Cardiac fibroblast (primary cell): ENCODE measurements at regions not wholly inside any gene's neighbourhood (a gene's known extent, or its start where the extent isn't known, plus 50 kb on each side); places are given as distances from the start of the nearest gene placed in this dataset.

Experiments
- DNase-seq, 2 donors: peaks; one replicate each; pipeline versions ENCODE4 v3.0.0 to v3.0.0-alpha.2; 2010; ENCODE audit warnings: low read depth in 2 of 2
- H3K4me3 ChIP-seq, 2 donors: replicated peaks in 1 of 2; 1 replicate in 1 of 2; 2 replicates in 1 of 2; pipeline ENCODE4 v1.5.1; 2011; ENCODE audit warnings: low read depth in 2 of 2, low read length in 2 of 2, mild to moderate bottlenecking in 2 of 2, moderate library complexity in 1 of 2
- TF ChIP-seq, protein P1 (sequence below): IDR thresholded peaks from one replicate; pipeline ENCODE4 v1.5.1; 2011; ENCODE audit warnings: low read depth, mild to moderate bottlenecking, low read length, inconsistent platforms

DNA sequence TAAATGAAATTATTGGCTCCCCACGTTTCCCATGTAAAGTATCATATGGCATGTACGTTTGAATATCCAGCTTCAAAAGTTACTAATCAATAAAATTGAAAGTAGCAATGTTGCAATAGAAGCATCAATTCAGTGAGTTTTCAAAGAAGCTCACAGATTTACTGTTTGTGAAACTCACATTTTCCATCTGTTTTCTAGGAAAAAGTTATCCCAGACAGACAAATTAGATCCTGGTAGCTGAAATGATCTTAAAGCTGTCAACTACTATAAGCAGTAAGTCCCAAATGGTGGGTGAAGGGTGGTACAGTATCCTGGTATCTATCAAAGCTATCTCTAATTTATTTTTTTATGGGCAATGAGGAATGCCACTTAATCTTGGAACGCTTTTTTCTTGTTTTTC lies 60.7 kb upstream of the MXRA5 start:
- TF ChIP-seq, protein P1, sequence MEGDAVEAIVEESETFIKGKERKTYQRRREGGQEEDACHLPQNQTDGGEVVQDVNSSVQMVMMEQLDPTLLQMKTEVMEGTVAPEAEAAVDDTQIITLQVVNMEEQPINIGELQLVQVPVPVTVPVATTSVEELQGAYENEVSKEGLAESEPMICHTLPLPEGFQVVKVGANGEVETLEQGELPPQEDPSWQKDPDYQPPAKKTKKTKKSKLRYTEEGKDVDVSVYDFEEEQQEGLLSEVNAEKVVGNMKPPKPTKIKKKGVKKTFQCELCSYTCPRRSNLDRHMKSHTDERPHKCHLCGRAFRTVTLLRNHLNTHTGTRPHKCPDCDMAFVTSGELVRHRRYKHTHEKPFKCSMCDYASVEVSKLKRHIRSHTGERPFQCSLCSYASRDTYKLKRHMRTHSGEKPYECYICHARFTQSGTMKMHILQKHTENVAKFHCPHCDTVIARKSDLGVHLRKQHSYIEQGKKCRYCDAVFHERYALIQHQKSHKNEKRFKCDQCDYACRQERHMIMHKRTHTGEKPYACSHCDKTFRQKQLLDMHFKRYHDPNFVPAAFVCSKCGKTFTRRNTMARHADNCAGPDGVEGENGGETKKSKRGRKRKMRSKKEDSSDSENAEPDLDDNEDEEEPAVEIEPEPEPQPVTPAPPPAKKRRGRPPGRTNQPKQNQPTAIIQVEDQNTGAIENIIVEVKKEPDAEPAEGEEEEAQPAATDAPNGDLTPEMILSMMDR: no peak
- no peak for DNase-seq
- H3K4me3 ChIP-seq: no peak overlapping the region

GRCh38 chrX:3403748-3404147 lies 57.3 kb upstream of the MXRA5 start:
- no peak overlapping the region for H3K4me3 ChIP-seq
- TF ChIP-seq, protein P1: no peak
- DNase-seq: no peak
